Peyer's patch (tissue), 4 donors: ENCODE measurements at regions not wholly inside any gene's neighbourhood (a gene's known extent, or its start where the extent isn't known, plus 50 kb on each side); places are given as distances from the start of the nearest gene placed in this dataset.
A peak's percentile ranks its signal among the peaks of the same experiment; 100 is the strongest.

Experiments
- DNase-seq, 3 donors: peaks; one replicate each; pipeline ENCODE4 v3.0.0-alpha.2; 2017 to 2019
- H3K27ac ChIP-seq, 4 donors: fragments of 200-600 bp; sonication (generic); one replicate each; pipeline ENCODE4 v1.5.1; 2016 to 2019
- H3K27me3 ChIP-seq, 2 donors: fragments of 200-600 bp; sonication (generic); one replicate each; pipeline ENCODE4 v1.5.1; 2019
- H3K36me3 ChIP-seq, 3 donors: fragments of 200-600 bp; sonication (generic); one replicate each; pipeline ENCODE4 v1.5.1; 2016 to 2019
- H3K4me1 ChIP-seq, 4 donors: fragments of 200-600 bp; sonication (generic); one replicate each; pipeline ENCODE4 v1.5.1; 2016 to 2019
- H3K4me3 ChIP-seq, 4 donors: fragments of 200-600 bp; sonication (generic); 1 replicate in 3 of 4; 2 replicates in 1 of 4; pipeline ENCODE4 v1.5.1; 2016 to 2019; ENCODE audit warnings: mild to moderate bottlenecking in 1 of 4
- H3K9me3 ChIP-seq, 4 donors: fragments of 200-600 bp; sonication (generic); one replicate each; pipeline ENCODE4 v1.5.1; 2016 to 2019; ENCODE audit warnings: mild to moderate bottlenecking in 1 of 4
- POLR2A ChIP-seq, 2 donors: fragments of 450-650 bp; IDR thresholded peaks; one replicate each; pipeline ENCODE4 v1.5.1; 2017; ENCODE audit warnings: antibody characterized with exemption in 2 of 2, mild to moderate bottlenecking in 2 of 2, moderate library complexity in 2 of 2
- TF ChIP-seq, protein P1 (sequence below), 6 experiments: fragments of 450-650 bp in 4 of 6; fragments of 200-600 bp in 2 of 6; sonication (generic) in 1 of 6; IDR thresholded peaks; one replicate each; pipeline ENCODE4 v1.5.1; 2017 to 2019; ENCODE audit warnings: antibody characterized with exemption in 6 of 6, mild to moderate bottlenecking in 3 of 6, moderate library complexity in 1 of 6

DNA sequence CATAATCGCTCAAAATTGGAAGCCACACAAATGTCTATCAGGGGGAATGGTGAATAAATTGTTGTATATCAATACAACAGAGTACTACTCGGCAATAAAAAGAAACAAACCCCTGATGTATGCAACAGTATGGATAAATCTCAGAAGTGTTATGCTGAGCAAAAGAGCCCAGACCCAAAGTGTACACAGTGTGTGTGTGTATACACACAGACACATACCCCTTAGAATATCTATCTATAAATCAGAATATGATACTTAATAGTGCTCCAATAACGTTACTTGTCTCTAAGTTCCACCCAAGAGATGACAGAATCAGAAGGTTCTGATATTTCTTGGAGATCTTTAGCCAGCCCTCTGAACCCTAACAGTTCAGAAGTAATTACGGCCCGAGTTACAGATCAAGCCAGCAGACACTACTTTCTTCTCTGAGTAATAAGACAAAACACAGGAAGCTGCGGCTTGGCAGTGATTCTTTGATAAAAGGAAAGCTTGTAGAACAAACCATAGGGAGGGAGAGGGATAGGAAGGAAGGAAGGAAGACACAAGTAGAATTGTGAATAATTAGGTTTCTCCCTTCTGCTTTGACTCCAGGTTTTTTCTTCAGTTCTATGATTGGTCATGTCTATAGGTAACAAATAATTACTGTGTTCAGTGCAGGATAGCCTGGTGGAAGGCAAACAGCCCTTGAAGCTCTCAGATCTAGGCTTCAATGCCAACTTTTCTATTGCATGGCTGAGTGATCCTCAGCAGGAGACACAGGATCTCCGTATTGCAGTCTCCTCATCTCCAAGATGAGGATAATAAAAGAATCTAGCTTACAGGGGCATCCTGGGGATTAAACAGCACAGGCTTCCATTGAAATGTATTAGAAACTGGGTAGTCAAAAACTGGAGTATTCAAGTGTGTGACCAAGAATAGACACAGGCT lies 75.6 kb upstream of the TEAD1 start:
- H3K36me3 ChIP-seq, result no peaks in the 10 kb centered on the region
- DNase-seq, result no peak
- no peaks in the 10 kb centered on the region for H3K9me3 ChIP-seq
- H3K27me3 ChIP-seq, result no peaks in the 10 kb centered on the region
- no peak overlapping the region for H3K4me3 ChIP-seq
- H3K4me1 ChIP-seq, result no peaks in the 10 kb centered on the region
- TF ChIP-seq, protein P1, sequence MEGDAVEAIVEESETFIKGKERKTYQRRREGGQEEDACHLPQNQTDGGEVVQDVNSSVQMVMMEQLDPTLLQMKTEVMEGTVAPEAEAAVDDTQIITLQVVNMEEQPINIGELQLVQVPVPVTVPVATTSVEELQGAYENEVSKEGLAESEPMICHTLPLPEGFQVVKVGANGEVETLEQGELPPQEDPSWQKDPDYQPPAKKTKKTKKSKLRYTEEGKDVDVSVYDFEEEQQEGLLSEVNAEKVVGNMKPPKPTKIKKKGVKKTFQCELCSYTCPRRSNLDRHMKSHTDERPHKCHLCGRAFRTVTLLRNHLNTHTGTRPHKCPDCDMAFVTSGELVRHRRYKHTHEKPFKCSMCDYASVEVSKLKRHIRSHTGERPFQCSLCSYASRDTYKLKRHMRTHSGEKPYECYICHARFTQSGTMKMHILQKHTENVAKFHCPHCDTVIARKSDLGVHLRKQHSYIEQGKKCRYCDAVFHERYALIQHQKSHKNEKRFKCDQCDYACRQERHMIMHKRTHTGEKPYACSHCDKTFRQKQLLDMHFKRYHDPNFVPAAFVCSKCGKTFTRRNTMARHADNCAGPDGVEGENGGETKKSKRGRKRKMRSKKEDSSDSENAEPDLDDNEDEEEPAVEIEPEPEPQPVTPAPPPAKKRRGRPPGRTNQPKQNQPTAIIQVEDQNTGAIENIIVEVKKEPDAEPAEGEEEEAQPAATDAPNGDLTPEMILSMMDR (IDR thresholded peaks at IDR 0.05), result no peak
- TF ChIP-seq POLR2A (IDR thresholded peaks at IDR 0.05), result no peak
- H3K27ac ChIP-seq, result no peak overlapping the region

DNA sequence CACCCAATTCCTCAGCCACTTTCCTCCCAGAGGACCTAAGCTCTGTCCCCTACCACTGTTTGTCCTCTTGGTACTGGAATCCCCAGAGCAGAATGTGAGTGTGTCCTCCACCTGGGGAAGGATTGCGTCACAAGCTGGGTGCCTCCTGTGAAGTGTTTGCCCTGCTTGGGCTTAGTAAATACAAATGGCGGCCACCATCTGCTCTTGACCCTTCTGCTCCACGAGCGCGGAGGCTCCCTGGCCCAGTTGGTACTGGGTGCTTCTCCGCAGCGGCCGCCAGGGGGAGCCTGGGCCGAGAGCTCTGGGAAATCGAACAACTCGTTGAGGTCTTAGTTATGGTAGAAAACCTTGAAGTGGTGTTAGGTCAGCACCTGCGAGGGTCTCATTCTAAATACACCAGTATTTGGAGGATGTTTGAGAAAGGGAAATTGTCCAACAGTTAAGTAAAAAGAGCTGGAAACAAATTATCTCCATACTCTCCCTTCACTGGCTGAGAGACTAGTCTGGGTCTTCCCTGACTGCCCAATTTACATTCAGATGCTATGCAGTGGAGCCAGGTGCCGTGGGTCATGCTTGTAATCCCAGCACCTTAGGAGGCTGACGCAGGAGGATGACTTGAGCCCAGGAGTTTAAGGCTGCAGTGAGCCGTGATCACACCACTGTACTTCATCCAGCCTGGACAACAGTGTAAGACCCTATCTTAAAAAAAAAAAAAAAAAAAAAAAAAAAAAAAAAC lies 74.6 kb upstream of the TEAD1 start:
- Histone ChIP-seq H3K27me3 (no peaks in the 10 kb centered on the region), H3K4me1 (no peaks in the 10 kb centered on the region), H3K4me3 (no peak overlapping the region), H3K9me3 (no peaks in the 10 kb centered on the region), H3K36me3 (no peaks in the 10 kb centered on the region), H3K27ac (no peak overlapping the region)
- TF ChIP-seq POLR2A (IDR thresholded peaks at IDR 0.05), result no peak
- TF ChIP-seq, protein P1 (IDR thresholded peaks at IDR 0.05), result peak in 4 of 6 experiments; percentile 48 to 71 (median 56)
- DNase-seq, result peak in 2 of 3 donors; percentile 54 to 59

DNA sequence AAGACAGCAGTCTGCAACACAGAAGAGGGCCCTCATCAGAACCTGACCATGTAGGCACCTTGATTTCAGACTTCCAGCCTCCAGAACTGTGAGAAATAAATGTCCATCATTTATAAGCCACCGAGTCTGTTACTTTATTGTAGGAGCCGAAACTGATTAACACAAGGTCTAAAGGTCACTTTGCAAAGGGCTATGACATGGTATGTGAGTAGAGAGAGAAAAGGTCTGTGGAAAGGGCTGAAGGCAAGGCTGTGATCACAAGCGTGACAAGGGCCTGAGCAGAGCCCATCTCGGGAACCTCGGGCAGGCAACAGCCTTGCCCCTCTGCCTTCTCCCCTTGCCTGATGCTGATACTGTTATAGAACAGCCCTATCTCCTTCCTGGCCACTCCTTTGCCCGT lies 73.4 kb upstream of the TEAD1 start:
- Histone ChIP-seq H3K9me3 (no peaks in the 10 kb centered on the region), H3K4me3 (no peak overlapping the region), H3K4me1 (no peaks in the 10 kb centered on the region), H3K36me3 (no peaks in the 10 kb centered on the region), H3K27me3 (no peaks in the 10 kb centered on the region), H3K27ac (no peak overlapping the region)
- TF ChIP-seq, protein P1 (IDR thresholded peaks at IDR 0.05), result no peak
- TF ChIP-seq POLR2A (IDR thresholded peaks at IDR 0.05), result no peak
- no peak for DNase-seq

DNA sequence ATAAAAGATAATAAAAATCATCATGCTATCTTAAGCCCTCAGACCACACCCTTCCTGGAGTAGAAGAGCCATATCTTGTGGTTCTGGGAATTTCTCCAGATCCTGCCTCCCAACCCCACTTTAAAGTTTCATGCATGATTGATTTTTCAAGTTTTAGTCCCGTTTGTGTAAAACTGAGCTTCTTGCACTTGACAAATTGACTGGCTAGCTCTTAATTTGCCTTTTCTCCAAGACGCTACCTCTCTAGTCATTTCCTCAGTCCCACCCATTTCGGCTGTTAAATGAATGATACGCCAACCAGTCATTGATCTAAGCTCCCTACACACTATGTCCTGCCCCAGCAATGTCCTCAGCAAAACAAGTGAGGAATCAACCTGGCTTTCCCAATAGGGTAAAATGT lies 71.8 kb upstream of the TEAD1 start:
- TF ChIP-seq POLR2A (IDR thresholded peaks at IDR 0.05), result no peak
- TF ChIP-seq, protein P1 (IDR thresholded peaks at IDR 0.05), result no peak
- Histone ChIP-seq H3K9me3 (no peaks in the 10 kb centered on the region), H3K27ac (no peak overlapping the region)

DNA sequence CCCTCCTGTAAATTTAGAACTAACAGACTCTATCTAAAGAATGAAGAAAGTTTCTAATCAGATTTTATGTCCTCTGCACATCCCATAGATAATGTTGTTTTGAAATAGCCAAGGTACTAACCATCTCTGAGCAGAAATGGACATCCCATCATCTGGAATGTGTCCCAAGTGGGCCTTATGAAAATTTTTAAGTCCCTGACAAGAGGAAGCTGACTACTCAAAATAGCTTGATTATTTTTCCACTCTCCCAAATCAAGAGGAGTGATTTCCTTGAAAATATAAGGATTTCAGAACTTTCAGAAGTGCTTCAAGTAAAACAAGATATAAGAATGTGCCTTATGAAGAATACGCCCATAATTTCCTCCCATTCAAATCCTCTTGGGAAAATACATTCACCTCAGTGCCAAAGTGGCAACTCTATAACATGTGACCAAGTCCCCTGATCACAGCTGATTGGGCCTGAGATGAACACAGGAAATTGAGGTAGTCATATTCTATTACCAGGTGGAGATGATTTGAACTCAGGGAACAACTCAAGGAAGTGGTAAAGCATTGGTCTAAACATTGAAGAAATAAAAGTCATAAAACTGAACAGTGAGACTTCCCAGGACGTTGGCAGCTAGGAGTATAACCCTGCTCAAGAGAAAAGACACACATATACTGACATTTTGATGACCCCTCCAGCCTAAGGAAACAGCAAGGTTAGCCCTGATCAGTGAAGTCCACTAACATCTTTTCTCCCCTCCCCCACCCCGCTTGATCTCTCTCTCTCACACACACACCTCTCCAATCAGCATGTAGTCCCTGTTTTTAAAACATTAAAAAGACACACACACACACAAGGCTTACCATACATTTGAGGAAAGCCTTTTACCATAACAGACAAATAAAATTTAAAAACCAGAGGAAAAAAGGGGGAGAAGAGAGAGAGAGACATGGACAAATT lies 70.8 kb upstream of the TEAD1 start:
- H3K9me3 ChIP-seq, result no peaks in the 10 kb centered on the region
- TF ChIP-seq, protein P1 (IDR thresholded peaks at IDR 0.05), result no peak
- no peaks in the 10 kb centered on the region for H3K27me3 ChIP-seq
- no peaks in the 10 kb centered on the region for H3K36me3 ChIP-seq
- no peaks in the 10 kb centered on the region for H3K4me1 ChIP-seq
- H3K4me3 ChIP-seq, result no peak overlapping the region
- no peak overlapping the region for H3K27ac ChIP-seq
- no peak for DNase-seq

More for the DNA sequence above, 71.8 kb upstream of the TEAD1 start:
- no peak for DNase-seq
- Histone ChIP-seq H3K4me1 (no peaks in the 10 kb centered on the region), H3K27me3 (no peaks in the 10 kb centered on the region), H3K36me3 (no peaks in the 10 kb centered on the region), H3K4me3 (no peak overlapping the region)
